Adrenal gland (tissue), 5 donors: ENCODE measurements at regions not wholly inside any gene's neighbourhood (a gene's known extent, or its start where the extent isn't known, plus 50 kb on each side); places are given as distances from the start of the nearest gene placed in this dataset.

Experiments
- CTCF ChIP-seq, 6 experiments: fragments of 450-650 bp in 4 of 6; fragments of 200-600 bp in 2 of 6; sonication (generic) in 1 of 6; IDR thresholded peaks; 1 replicate in 5 of 6; 2 replicates in 1 of 6; pipeline versions ENCODE4 v1.5.1 to v1.8.0; 2016 to 2021; ENCODE audit warnings: antibody characterized with exemption in 6 of 6, mild to moderate bottlenecking in 2 of 6, moderate library complexity in 1 of 6
- POLR2A ChIP-seq, 2 donors: fragments of 450-650 bp; IDR thresholded peaks; one replicate each; pipeline ENCODE4 v1.6.1; 2017; ENCODE audit warnings: antibody characterized with exemption in 2 of 2, mild to moderate bottlenecking in 2 of 2, moderate library complexity in 1 of 2
- donor health status: DM: no; HTN: no; CAD: no.

- TF ChIP-seq CTCF (IDR thresholded peaks at IDR 0.05) (no peak), POLR2A (IDR thresholded peaks at IDR 0.05) (no peak)
These were observed 236.0 kb upstream of the DIO3 start for GRCh38 chr14:101325319-101325718.
